Ascending aorta (tissue), 2 donors: ENCODE measurements at regions not wholly inside any gene's neighbourhood (a gene's known extent, or its start where the extent isn't known, plus 50 kb on each side); places are given as distances from the start of the nearest gene placed in this dataset.

Experiments used
- DNase-seq, 2 donors: peaks; one replicate each; pipeline ENCODE4 v3.0.0-alpha.2; 2019; ENCODE audit warnings: low spot score in 2 of 2
- H3K27ac ChIP-seq, 2 donors: fragments of 200-600 bp; sonication (generic); one replicate each; pipeline ENCODE4 v1.5.1; 2016 to 2017; ENCODE audit warnings: mild to moderate bottlenecking in 1 of 2
- H3K27me3 ChIP-seq: fragments of 200-600 bp; sonication (generic); one replicate; pipeline ENCODE4 v1.5.1; 2017
- H3K36me3 ChIP-seq, 2 donors: fragments of 200-600 bp; sonication (generic); one replicate each; pipeline ENCODE4 v1.5.1; 2016
- H3K4me1 ChIP-seq, 2 donors: fragments of 200-600 bp; sonication (generic); one replicate each; pipeline ENCODE4 v1.5.1; 2016 to 2017; ENCODE audit warnings: mild to moderate bottlenecking in 1 of 2
- H3K4me3 ChIP-seq, 2 donors: fragments of 200-600 bp; sonication (generic); one replicate each; pipeline ENCODE4 v1.5.1; 2016 to 2017; ENCODE audit warnings: mild to moderate bottlenecking in 1 of 2
- H3K9me3 ChIP-seq, 2 donors: fragments of 200-600 bp; sonication (generic); one replicate each; pipeline ENCODE4 v1.5.1; 2016
- intact Hi-C: fragments of 100-400 bp; cut with DNase I; formaldehyde crosslinking; loops from one replicate; pipeline ENCODE4 v1.15.1; 2023
- TF ChIP-seq, protein P1 (sequence below), 3 experiments: fragments of 200-600 bp in 2 of 3; fragments of 450-650 bp in 1 of 3; sonication (generic) in 2 of 3; IDR thresholded peaks; one replicate each; pipeline ENCODE4 v1.5.1; 2016 to 2019; ENCODE audit warnings: antibody characterized with exemption in 3 of 3, mild to moderate bottlenecking in 1 of 3, moderate library complexity in 1 of 3

DNA sequence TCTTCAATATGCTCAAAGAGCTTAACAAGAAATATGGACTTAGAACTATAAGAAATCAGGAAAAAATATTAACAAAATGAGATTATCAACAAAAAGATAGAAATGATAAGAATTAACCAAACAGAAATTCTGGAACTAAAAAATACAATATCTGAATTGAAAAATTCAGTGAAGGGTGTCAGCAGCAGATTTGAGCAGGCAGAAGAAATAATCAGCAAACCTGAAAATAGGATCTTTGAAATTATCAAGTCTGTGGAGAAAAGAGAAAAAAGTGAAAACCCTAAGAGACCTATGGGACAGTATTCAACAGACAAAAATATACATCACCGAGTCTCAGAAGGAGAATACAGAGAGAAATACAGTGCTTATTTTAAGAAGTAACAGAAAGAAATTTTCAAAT, 877.8 kb upstream of the AGA start:
- TF ChIP-seq, protein P1, sequence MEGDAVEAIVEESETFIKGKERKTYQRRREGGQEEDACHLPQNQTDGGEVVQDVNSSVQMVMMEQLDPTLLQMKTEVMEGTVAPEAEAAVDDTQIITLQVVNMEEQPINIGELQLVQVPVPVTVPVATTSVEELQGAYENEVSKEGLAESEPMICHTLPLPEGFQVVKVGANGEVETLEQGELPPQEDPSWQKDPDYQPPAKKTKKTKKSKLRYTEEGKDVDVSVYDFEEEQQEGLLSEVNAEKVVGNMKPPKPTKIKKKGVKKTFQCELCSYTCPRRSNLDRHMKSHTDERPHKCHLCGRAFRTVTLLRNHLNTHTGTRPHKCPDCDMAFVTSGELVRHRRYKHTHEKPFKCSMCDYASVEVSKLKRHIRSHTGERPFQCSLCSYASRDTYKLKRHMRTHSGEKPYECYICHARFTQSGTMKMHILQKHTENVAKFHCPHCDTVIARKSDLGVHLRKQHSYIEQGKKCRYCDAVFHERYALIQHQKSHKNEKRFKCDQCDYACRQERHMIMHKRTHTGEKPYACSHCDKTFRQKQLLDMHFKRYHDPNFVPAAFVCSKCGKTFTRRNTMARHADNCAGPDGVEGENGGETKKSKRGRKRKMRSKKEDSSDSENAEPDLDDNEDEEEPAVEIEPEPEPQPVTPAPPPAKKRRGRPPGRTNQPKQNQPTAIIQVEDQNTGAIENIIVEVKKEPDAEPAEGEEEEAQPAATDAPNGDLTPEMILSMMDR (IDR thresholded peaks at IDR 0.05): no peak
- DNase-seq: no peak
- Histone ChIP-seq H3K4me3 (no peak overlapping the region), H3K36me3 (no peaks in the 10 kb centered on the region), H3K4me1 (no peaks in the 10 kb centered on the region), H3K9me3 (peaks cover 0 to 12% of the 10 kb centered on the region in 2 donors), H3K27ac (no peak overlapping the region), H3K27me3 (no peaks in the 10 kb centered on the region)
- intact Hi-C loops: no loop called here

DNA sequence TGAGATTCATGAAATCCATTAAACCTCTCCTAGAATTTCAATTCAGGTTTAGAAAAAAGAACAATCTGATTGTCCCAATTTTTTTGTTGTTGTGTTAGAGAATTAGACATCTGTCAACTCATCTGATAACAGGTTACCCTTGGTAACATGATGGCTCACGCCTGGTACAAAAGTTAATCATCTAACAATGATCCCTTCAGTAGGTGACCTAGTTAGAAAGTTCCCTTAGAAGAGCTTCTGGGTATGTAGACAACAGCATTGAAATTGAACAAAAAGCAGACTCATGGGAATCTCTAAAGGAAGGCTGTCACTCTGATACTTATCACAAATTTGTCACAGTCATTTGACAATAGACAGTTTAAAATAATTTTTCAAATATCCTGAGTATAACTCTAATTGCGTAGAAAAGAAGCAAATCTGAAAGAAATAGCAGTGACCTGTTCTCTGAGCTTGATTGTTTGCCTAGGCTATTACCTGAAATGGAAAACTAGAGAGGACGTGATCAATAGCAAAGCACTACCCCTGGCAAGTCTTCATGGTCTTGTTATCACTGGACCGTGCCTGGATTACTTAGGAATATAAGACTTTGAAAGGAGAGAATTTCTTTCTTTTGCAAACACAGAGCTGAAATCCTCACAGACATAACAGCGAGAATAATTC, 880.4 kb upstream of the AGA start:
- DNase-seq: no peak
- Histone ChIP-seq H3K27ac (no peak overlapping the region), H3K36me3 (no peaks in the 10 kb centered on the region), H3K9me3 (peaks cover 0 to 12% of the 10 kb centered on the region in 2 donors), H3K4me3 (no peak overlapping the region), H3K27me3 (no peaks in the 10 kb centered on the region), H3K4me1 (no peaks in the 10 kb centered on the region)
- intact Hi-C loops: no loop called here
- TF ChIP-seq, protein P1 (IDR thresholded peaks at IDR 0.05): no peak

DNA sequence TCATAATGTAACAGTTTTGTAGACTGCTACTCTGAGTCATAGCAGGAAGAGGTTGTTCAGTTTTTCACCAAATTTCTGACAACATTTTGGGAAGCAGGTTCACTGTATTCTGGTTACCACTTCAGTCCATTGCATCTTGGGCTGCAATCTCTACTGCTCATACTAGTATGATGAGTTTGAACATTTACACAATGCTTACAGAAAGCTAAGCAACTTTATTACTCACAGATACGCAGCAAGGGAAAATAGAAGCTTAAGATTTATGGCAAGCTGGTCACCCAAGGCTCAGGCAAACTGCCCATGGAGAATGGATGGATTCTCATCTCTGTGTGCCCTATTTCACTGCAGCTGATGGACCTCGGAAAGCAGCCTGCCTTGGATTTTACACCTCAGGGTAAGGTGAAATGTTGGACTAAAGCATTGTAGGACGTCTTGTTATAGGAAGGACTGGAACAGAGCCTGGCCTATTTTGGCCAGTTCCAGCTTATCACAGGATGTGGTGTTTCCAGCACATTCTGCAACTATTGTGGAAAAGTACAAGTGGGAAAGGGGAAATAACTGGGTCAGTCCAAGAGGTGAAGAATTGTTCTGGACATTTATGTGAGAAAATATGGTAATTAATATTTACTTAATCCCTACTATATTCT, 887.1 kb upstream of the AGA start:
- DNase-seq: no peak
- Histone ChIP-seq H3K27ac (no peak overlapping the region), H3K4me1 (no peaks in the 10 kb centered on the region), H3K9me3 (no peaks in the 10 kb centered on the region), H3K36me3 (no peaks in the 10 kb centered on the region), H3K27me3 (no peaks in the 10 kb centered on the region), H3K4me3 (no peak overlapping the region)
- TF ChIP-seq, protein P1 (IDR thresholded peaks at IDR 0.05): no peak
- intact Hi-C loops: no loop called here

DNA sequence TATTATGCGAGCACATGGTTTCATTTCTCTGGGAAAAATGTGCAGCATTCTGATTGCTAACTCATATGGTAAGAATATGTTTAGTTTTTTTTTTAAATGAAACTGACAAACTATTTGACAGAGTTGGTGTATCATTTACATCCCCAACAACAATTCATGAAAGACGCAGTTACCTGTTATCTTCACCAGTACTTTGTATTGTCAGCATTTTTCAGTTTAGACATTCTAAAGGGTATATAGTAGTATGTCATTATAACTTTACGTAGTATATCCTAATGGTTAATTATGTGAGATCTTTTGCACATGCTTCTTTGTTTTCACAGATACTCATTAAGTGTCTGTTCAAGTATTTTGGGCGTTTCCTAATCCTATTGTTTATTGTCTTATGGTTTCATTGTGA, 891.1 kb upstream of the AGA start:
- intact Hi-C loops: no loop called here

DNA sequence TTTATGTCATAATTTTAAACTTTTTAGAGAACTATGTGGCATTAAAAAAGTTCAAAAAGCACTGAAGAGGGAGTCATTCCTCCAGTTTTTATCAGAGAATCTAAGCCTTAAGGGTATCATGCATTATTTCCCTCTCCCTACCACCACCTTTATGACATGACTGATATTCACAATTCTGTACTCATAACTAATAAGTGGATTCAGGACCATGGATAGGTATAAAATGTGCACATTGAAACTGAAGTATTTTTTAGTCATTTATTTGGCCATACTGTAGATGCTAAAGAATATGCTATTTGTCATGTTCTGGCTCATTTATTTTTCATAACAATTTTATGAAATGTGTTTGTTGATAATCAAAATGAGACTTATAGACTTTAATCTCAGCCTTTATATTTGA, 897.5 kb upstream of the AGA start:
- Histone ChIP-seq H3K36me3 (no peaks in the 10 kb centered on the region), H3K4me1 (no peaks in the 10 kb centered on the region), H3K4me3 (no peak overlapping the region), H3K9me3 (no peaks in the 10 kb centered on the region), H3K27ac (no peak overlapping the region), H3K27me3 (no peaks in the 10 kb centered on the region)
- TF ChIP-seq, protein P1 (IDR thresholded peaks at IDR 0.05): no peak
- intact Hi-C loops: no loop called here
- DNase-seq: no peak

More for the DNA sequence above, 891.1 kb upstream of the AGA start:
- TF ChIP-seq, protein P1 (IDR thresholded peaks at IDR 0.05): no peak
- no peaks in the 10 kb centered on the region for H3K36me3 ChIP-seq
- H3K4me3 ChIP-seq: no peak overlapping the region
- no peaks in the 10 kb centered on the region for H3K4me1 ChIP-seq
- no peaks in the 10 kb centered on the region for H3K27me3 ChIP-seq
- H3K9me3 ChIP-seq: no peaks in the 10 kb centered on the region
- no peak for DNase-seq
- H3K27ac ChIP-seq: no peak overlapping the region
